ENCODE measurements at regions not wholly inside any gene's neighbourhood (a gene's known extent, or its start where the extent isn't known, plus 50 kb on each side); places are given as distances from the start of the nearest gene placed in this dataset.

GRCh38 chr9:124132671-124133147, 121.1 kb downstream of the LHX2 start:
- no peak for TF ChIP-seq PATZ1 (CRISPR knock-in tag; IDR thresholded peaks at IDR 0.05; ENCODE audit: borderline replicate concordance)
- no peak for TF ChIP-seq PPARA (CRISPR knock-in tag; IDR thresholded peaks at IDR 0.05; ENCODE audit: borderline replicate concordance)
- no peak for TF ChIP-seq ISL1 (CRISPR knock-in tag; IDR thresholded peaks at IDR 0.05)
- no peak for TF ChIP-seq TOX (CRISPR knock-in tag; IDR thresholded peaks at IDR 0.05; ENCODE audit: borderline replicate concordance)
- TF ChIP-seq POU6F1 (CRISPR knock-in tag; IDR thresholded peaks at IDR 0.05; ENCODE audit: borderline replicate concordance, low read depth), result no peak
- no peak for TF ChIP-seq CSDC2 (CRISPR knock-in tag; IDR thresholded peaks at IDR 0.05)
- TF ChIP-seq ESRRG (CRISPR knock-in tag; IDR thresholded peaks at IDR 0.05), result no peak
- TF ChIP-seq ZFP3 (CRISPR knock-in tag; IDR thresholded peaks at IDR 0.05), result no peak
- TF ChIP-seq TCF4 (CRISPR knock-in tag; IDR thresholded peaks at IDR 0.05; ENCODE audit: borderline replicate concordance), result no peak
- no peak for TF ChIP-seq ZNF70 (CRISPR knock-in tag; IDR thresholded peaks at IDR 0.05)
- TF ChIP-seq ARNTL (CRISPR knock-in tag; IDR thresholded peaks at IDR 0.05; ENCODE audit: borderline replicate concordance, low read depth), result no peak
- TF ChIP-seq SNAI2 (CRISPR knock-in tag; IDR thresholded peaks at IDR 0.05), result no peak
- TF ChIP-seq ZNF8 (CRISPR knock-in tag; IDR thresholded peaks at IDR 0.05), result no peak
